Right lobe of liver (tissue), 4 donors: ENCODE measurements at regions not wholly inside any gene's neighbourhood (a gene's known extent, or its start where the extent isn't known, plus 50 kb on each side); places are given as distances from the start of the nearest gene placed in this dataset.

Experiments
- CTCF ChIP-seq, 4 donors: fragments of 200-600 bp in 3 of 4; fragments of 450-650 bp in 1 of 4; IDR thresholded peaks; one replicate each; pipeline versions ENCODE4 v1.5.1 to v1.8.0; 2016 to 2022; ENCODE audit warnings: antibody characterized with exemption in 4 of 4, mild to moderate bottlenecking in 2 of 4
- POLR2A ChIP-seq: fragments of 450-650 bp; IDR thresholded peaks from one replicate; pipeline ENCODE4 v1.6.1; 2017; ENCODE audit warnings: antibody characterized with exemption, mild to moderate bottlenecking
- donor health status: DM: no; HTN: no; CAD: no.
- donor health status: DM: no; HTN: no; CAD: no.
- donor health status: DM: no; HTN: yes; CAD: no.

DNA sequence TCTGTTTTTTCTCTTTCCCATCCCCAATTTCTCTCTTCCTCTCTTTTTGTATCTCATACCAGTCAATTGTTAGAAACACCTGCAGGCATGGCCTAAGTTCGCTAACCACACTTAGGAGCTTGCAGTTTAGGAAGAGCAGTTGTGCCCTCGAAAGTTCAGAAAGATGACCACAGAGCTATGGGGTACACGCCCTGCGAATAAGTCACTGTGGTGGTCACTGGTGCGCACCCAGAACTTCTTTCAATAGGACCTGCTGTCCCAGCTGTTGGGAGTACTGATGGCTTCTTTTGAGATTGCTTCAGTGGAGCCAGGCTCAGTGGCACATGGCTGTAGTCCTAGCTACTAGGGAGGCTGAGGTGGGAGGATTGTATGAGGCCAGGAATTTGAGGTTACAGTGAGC is 362.8 kb upstream of the TMTC1 start:
- TF ChIP-seq CTCF (IDR thresholded peaks at IDR 0.05) (no peak), POLR2A (no peak)
